ENCODE measurements at regions not wholly inside any gene's neighbourhood (a gene's known extent, or its start where the extent isn't known, plus 50 kb on each side); places are given as distances from the start of the nearest gene placed in this dataset.

DNA sequence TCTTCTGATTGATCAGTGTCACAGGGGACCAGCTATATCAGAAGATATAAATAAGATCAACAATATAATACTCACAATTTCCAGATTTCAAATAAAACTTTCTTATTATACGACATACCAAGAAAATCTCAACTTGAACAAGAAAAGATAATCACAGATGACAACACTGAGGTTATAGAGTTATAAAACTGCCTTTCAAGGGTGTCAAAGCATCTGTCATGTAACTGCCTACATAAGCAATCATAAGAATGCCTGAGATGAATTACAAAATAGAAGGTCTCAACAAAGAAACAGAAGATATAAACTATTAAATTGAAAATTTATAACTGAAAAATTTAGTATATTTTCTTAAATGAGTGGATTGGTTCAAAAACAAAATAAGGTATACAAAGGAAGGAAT is 659.2 kb downstream of the SLC16A7 start:
- no peak for DNase-seq

DNA sequence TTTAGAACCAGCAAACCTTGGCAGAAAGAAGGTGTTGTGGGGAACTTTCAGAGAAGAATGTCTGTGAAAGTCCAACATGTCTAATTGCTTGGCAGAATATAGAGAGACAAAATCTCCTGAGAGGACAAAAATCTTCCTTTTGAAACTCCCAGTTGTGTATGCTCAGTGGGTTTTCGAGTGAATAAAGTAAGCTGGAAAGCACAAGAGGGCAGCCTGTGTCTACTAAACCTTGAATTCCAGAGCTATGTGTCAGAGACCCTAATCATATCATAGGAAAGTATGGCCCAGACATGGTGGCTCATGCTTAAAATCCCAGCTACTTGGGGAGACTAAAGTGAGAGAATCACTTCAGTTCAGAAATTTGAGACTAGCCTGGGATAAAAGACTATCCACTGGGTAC is 661.2 kb downstream of the SLC16A7 start:
- no peak for DNase-seq

DNA sequence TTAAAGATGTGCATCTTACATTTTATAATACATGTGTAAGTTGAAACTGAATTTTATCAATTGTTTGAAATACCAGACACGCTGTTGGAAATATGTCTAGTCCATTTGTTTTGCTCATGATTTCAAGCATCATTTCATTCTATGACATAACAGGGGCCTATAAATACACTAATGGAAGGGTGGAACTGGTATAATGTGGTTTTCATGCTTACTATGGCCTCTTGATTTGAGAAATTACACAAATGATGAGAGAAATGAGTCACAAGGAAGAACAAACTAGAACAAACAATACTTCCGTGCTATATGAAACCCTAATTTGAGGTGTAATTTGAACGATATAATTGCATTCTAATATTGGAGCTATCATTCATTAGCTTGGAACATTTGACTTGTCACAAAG is 663.4 kb downstream of the SLC16A7 start:
- DNase-seq, result no peak

GRCh38 chr12:60262378-60262777 is 666.5 kb downstream of the SLC16A7 start:
- no peak for DNase-seq

DNA sequence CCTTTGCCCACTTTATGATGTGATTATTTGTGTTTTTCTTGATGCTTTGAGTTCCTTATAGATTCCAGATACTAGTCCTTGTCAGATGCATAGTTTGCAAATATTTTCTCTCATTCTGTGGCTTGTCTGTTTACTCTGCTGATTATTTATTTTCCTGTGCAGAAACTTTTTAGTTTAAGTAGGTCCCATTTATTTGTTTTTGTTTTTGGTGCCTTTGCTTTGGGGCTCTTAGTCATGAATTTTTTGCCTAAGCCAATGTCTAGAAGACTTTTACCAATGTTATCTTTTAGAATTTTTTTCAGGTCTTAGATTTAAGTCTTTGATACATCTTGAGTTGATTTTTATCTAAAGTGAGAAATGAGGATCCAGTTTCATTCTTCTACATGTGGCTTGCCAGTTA is 667.3 kb downstream of the SLC16A7 start:
- no peak for DNase-seq

- no peak for DNase-seq
Observed at GRCh38 chr12:60263836-60264493, 668.1 kb downstream of the SLC16A7 start.

DNA sequence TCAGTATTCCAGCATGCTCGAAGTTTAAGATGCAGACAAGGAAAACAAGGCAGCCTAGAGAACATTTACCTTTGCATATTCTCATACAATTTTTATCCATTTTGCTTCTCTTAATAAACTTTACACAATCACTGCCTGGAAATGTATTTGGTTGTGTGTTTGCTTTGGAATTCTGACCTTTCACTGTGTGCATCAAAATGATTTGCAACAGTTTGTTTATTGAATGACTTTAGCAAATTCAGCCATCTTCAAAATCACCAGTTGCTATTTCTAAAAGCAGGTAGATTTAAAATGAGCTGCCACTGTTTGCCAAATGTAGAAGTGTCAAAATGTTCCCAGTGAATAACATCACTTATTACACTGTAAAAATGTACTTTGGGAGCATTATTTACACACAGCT is 669.9 kb downstream of the SLC16A7 start:
- no peak for DNase-seq

DNA sequence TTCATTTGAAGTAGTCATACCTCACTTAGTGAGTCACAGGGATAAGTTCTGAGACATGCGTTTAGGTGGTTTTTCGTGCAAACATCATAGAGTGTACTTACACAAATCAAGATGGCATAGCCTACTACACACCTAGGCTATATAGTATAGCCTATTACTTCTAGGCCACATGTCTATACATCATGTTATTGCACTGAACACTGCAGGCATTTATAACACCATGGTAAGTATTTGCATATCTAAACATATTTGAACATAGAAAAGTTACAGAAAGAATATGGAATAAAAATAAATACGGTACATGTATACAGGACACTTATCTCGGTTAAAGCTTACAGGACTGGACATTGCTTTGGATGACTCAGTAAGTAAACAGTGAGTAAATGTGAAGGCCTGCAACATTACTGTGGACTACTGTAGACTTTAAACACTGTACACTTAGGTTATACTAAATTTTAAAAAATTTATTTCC is 670.6 kb downstream of the SLC16A7 start:
- no peak for DNase-seq

DNA sequence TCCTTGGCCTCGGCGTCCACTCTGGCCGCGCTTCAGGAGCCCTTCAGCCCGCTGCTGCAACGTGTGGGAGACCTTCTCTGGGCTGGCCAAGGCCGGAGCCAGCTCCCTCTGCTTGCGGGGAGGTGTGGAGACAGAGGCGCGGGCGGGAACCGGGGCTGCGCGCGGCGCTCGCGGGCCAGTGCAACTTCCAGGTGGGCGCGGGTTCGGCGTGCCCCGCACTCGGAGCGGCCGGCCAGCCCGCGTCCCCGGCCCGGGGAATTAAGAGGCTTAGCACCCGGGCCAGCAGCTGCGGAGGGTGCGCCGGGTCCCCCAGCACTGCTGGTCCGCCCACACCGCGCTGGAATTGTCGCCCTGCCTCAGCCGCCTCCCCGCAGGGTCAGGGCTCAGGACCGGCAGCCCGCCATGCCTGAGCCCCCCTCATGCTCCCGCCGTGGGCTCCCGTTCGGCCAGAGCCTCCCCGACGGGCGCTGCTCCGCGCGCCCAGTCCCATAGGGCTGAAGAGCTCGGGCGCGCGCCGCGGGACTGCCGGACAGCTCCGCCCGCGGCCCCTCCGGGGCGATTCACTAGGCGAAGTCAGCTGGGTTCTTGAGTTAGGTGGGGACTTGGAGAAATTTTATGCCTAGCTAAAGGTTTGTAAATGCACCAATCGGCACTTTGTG is 673.9 kb downstream of the SLC16A7 start:
- DNase-seq, result no peak

- DNase-seq, result no peak
Observed at GRCh38 chr12:60271816-60272215, 676.0 kb downstream of the SLC16A7 start.

- DNase-seq, result no peak
Observed at GRCh38 chr12:60278209-60278608, 682.4 kb downstream of the SLC16A7 start.

DNA sequence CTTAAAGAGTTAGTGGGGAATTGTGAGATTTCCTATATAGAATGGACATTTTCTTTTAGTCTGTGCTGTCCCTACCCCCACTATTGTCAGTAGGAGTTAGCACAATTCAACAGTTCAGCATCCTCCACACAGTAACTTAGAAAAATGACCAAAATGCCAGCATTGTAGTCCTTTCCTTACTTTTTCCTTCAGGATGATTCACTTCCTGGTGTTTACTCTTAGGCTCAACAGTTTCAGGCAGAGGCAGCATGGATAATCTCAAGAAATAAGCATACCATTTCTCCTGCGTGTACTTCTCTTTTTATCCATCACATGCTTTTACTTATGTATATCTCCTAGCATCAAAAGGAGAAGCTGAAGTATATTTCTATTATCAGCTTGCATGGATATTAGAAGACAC is 683.4 kb downstream of the SLC16A7 start:
- no peak for DNase-seq

DNA sequence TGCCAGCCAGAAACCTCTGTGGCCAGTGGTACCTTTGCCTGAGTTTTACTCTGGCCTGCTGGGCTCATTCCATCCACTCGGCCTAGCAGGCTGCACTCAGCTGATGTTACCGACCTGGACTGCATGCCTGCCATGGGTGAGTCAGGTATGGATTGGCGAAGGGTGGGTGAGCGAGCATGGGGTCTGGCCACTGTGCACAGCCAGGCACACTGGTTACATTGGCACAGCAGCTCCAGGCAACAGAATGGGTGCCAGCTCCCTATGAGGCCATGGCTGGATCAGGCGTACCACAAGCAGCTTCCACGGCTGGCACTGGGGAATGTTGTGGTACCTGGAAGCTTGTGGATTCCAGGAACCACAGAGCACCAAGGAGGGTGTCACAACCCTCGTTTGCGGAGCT is 685.7 kb downstream of the SLC16A7 start:
- DNase-seq, result no peak

DNA sequence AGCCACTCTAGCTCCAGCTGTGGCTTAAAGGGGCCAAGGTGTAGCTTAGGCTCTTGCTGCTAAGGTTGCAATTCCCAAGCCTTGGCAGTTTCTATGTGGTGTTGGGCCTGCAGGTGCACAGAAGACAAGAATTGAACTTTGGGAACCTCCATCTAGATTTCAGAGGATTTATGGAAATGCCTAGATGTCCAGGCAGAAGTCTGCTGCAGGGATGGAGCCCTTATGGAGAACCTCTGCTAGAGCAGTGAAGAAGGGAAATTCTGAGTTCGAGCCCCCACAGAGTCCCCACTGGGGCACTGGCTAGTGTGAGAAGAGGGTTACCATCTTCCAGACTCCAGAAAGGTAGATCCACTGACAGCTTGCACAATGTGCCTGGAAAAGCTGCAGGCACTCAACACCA is 694.7 kb downstream of the SLC16A7 start:
- no peak for DNase-seq

GRCh38 chr12:60308366-60308991 is 712.6 kb downstream of the SLC16A7 start:
- no peak for DNase-seq

DNA sequence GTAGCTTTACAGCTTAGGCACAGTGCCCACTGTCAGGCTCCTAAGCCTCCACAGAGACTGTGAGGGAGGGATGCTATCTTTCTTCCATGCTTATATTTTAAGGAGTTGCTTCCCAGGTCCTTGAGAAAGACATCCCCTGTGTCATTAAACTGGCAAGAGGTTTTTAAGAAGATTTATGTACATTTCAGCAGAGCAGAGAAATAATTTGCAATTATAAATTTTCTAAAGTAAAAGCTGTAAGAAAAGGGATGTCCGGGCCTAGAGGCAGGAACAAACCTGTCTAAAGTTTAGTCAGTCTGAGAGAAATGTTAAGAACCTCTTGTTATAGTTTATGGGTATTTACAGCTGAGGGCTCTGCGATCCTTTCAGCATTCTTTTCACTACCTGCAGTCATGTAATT is 716.1 kb downstream of the SLC16A7 start:
- DNase-seq, result no peak

DNA sequence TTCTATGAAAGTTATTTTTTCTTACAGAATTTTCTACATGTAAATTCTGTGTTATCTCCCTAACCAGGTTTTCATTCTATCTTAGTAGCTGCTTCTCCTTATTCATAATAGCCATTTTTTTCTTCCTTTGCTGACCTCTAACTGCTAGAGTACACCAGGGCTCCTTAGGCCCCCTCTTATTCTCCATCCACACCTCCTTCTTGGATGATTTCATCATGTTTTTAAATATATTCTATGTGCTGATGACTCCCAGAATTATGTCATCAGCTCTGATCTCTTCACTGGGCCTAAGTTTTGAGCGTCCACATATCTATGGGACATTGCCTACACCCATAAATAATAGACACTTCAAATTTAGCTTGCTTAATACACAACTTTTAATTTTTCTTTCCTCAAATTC is 721.5 kb downstream of the SLC16A7 start:
- DNase-seq, result no peak

DNA sequence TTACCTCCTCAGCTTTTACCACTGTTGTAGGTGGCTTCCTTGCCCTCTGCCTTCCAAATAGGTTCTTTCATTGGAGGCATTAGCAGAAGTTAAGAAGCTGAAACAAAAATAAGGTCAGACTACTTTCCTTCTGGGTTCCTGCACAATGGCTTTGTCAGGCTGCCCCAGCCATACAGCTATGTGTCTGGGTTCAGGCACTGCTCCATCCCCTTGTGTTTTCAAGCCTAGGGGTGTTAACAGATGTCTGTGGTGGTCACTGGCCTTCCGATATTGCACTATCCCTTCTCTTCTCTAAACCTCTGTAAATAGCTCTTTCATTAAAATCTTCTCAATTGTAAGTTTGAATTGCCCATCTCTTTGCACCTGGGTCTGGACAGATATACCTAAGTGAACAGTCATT is 728.9 kb downstream of the SLC16A7 start:
- no peak for DNase-seq

DNA sequence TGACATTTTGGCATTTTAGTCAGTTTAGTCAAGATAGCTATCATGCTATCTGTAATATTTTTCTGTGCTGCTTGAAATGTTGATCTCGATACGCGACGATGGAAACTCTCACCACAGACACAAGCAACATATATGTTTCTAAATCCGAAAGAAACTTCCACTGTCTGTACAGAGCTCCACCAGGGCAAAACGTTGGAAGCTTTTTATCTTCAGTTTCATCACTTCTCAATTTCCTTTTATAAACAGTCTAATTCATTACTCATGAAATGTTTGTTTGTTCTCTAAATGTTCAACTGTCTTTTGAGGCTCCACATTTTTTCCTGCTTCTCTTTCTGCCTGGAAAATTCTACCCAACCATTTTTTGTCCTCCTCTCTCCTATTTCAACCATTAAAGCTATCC is 737.6 kb downstream of the SLC16A7 start:
- DNase-seq, result no peak

- no peak for DNase-seq
Observed at GRCh38 chr12:60335745-60336144, 739.9 kb downstream of the SLC16A7 start.

- DNase-seq, result no peak
Observed at GRCh38 chr12:60337839-60338549, 742.2 kb downstream of the SLC16A7 start.

DNA sequence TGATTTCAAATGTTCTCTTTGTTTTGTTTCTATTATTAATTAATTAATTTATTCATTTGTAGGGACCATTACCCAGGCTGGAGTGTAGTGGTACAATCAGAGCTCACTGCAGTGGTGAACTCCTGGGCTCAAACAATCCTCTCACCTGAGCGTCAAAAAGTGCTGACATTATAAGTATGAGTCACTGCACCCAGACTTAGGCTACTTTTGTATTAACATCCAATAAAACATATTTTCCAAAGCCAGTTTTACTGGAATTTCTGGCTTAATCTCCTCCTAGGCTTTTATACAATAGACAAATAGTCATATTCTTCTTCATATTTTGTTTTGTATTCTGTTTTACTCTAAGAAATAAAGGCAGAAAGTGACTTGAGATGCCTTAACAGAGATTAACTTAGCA is 749.6 kb downstream of the SLC16A7 start:
- no peak for DNase-seq

DNA sequence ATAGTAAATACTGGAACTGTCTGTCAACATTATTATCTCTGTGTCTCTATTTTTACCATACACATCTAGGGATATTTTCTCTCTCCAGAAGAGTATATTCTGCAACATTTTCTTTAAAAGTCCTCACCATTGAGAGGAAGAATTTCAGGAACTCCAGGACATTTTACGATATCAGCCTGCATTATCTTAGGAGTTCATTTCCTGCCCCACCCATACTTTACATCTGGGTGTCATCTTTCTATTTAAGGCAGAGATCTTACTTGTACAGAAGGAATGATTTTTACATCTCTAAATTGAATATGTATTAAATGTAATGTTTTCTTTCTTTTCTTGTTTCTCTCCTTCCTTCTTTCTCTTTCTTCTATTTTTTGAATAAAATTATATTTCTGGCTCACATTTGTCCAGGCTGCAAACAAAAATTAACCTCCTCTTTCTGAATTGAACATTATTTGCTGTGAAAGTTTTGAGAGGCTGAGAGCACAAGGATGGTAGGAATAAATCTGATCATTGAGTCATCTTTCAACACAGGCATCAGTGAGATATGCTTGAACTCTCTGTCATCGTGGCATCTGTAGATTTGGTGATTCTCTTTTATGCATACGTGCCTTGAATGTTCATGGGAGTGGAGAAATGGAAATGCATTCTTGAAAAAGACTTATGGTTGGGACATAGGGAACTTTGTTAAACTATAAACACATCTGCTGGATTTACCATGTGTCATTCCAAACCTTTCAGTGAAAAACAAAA is 753.6 kb downstream of the SLC16A7 start:
- DNase-seq, result no peak
